NB4 (cell line): ENCODE measurements at regions not wholly inside any gene's neighbourhood (a gene's known extent, or its start where the extent isn't known, plus 50 kb on each side); places are given as distances from the start of the nearest gene placed in this dataset.

Source experiments
- DNase-seq: peaks from one replicate; pipeline ENCODE4 v3.0.0; 2010; ENCODE audit warnings: low read depth
- H3K4me3 ChIP-seq: one replicate; pipeline ENCODE4 v1.5.1; 2011; ENCODE audit warnings: mild to moderate bottlenecking, low read depth, low read length, moderate library complexity
- CTCF ChIP-seq: IDR thresholded peaks from one replicate; pipeline ENCODE4 v1.5.1; 2012; ENCODE audit warnings: low read depth, low read length
- MAX ChIP-seq: IDR thresholded peaks from 2 replicates; pipeline ENCODE4 v1.6.1; 2011; ENCODE audit warnings: low read depth, low read length
- MYC ChIP-seq: IDR thresholded peaks from 2 replicates; pipeline ENCODE4 v1.6.1; 2011; ENCODE audit warnings: low read depth, low read length
- POLR2A ChIP-seq: IDR thresholded peaks from 2 replicates; pipeline ENCODE4 v1.6.1; 2011; ENCODE audit warnings: mild to moderate bottlenecking; ENCODE audit not compliant: insufficient read length; ENCODE audit errors: extremely low read depth

GRCh38 chr18:10044054-10044453 is 130.2 kb downstream of the VAPA start:
- no peak overlapping the region for H3K4me3 ChIP-seq
- TF ChIP-seq MYC (no peak), MAX (no peak), POLR2A (no peak), CTCF (no peak)
- no peak for DNase-seq

GRCh38 chr18:10045296-10045891 is 131.6 kb downstream of the VAPA start:
- DNase-seq, result no peak
- TF ChIP-seq POLR2A, result no peak
- TF ChIP-seq MYC, result no peak
- TF ChIP-seq CTCF, result no peak
- TF ChIP-seq MAX, result no peak
- no peak overlapping the region for H3K4me3 ChIP-seq

GRCh38 chr18:10046178-10046807 is 132.5 kb downstream of the VAPA start:
- no peak overlapping the region for H3K4me3 ChIP-seq
- TF ChIP-seq POLR2A (no peak), CTCF (no peak), MAX (no peak), MYC (no peak)
- DNase-seq, result no peak

- no peak for TF ChIP-seq POLR2A
- TF ChIP-seq MAX, result no peak
- TF ChIP-seq CTCF, result no peak
- TF ChIP-seq MYC, result no peak
- no peak for DNase-seq
- H3K4me3 ChIP-seq, result no peak overlapping the region
Measured at GRCh38 chr18:10047237-10047636, 133.4 kb downstream of the VAPA start.

GRCh38 chr18:10049747-10050146 is 135.9 kb downstream of the VAPA start:
- H3K4me3 ChIP-seq, result no peak overlapping the region
- TF ChIP-seq POLR2A (no peak), MYC (no peak), MAX (no peak), CTCF (no peak)
- no peak for DNase-seq

GRCh38 chr18:10050956-10051355 is 137.1 kb downstream of the VAPA start:
- TF ChIP-seq POLR2A (no peak), MYC (no peak), MAX (no peak), CTCF (no peak)
- no peak for DNase-seq
- no peak overlapping the region for H3K4me3 ChIP-seq
